Activated CD8-positive, alpha-beta T cell treated with anti-CD3 and anti-CD28 coated beads for 36 hours (primary cell): ENCODE measurements at regions not wholly inside any gene's neighbourhood (a gene's known extent, or its start where the extent isn't known, plus 50 kb on each side); places are given as distances from the start of the nearest gene placed in this dataset.
"Not testable (repeated sequence)": the region's sequence is repeated elsewhere in the genome, so short reads cannot be mapped to it uniquely, and the experiment has no call there.

ENCODE experiments used
- ATAC-seq: fragments of 200-7000 bp; cut with Tn5 transposase; one replicate; pipeline ENCODE4 v1.10.0; 2021; ENCODE audit warnings: mild to moderate bottlenecking, moderate library complexity
- CTCF ChIA-PET: fragments of 350-600 bp; sonication (Branson Sonifier 250); formaldehyde crosslinking; loops from one replicate; lab custom pipeline; 2021; ENCODE audit warnings: antibody characterized with exemption; lab: Charles Lee
- POLR2A ChIA-PET: fragments of 350-600 bp; sonication (Branson Sonifier 250); formaldehyde crosslinking; loops from one replicate; lab custom pipeline; 2021; ENCODE audit warnings: antibody characterized with exemption; lab: Charles Lee
- DNase-seq: peaks from one replicate; pipeline ENCODE4 v3.0.0-alpha.2; 2020
- H3K27ac Mint-ChIP-seq: one replicate; pipeline ENCODE4 v1.8.0; 2021; ENCODE audit warnings: mild to moderate bottlenecking, mixed read lengths
- H3K27me3 Mint-ChIP-seq: one replicate; pipeline ENCODE4 v1.8.0; 2021; ENCODE audit warnings: mixed read lengths
- H3K36me3 Mint-ChIP-seq: one replicate; pipeline ENCODE4 v1.8.0; 2021; ENCODE audit warnings: low read depth, mixed read lengths
- H3K4me1 Mint-ChIP-seq: one replicate; pipeline ENCODE4 v1.8.0; 2021; ENCODE audit warnings: low read depth, mixed read lengths
- H3K4me3 Mint-ChIP-seq: one replicate; pipeline ENCODE4 v1.8.0; 2021; ENCODE audit warnings: mild to moderate bottlenecking, moderate library complexity, mixed read lengths
- H3K9me3 Mint-ChIP-seq: one replicate; pipeline ENCODE4 v1.8.0; 2021; ENCODE audit warnings: mixed read lengths
- CTCF ChIP-seq: fragments of 200-600 bp; IDR thresholded peaks from one replicate; pipeline ENCODE4 v1.8.0; 2022; ENCODE audit warnings: antibody characterized with exemption, mild to moderate bottlenecking
- intact Hi-C: fragments of 100-400 bp; cut with micrococcal nuclease; formaldehyde crosslinking; loops from one replicate; pipeline ENCODE4 v1.10.0; 2022

DNA sequence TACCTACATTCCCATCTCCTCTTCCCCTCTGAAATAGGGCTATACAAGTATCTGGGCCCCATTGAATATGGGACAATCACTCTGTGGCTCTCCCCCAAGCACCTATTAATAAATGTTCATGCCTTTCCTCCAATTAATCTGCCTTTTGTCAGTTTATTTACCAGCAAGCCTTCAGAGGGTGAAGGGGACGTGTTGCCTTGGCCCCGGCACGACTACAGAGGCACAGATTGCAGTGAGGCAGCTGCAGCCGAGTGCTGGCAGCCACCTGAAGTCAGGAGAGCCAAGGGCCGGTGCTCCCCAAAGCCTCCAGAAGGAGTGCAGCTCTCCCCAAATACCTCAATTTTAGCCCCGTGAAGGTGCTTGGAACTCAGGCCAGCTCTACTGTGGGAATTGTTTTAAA lies 580.9 kb upstream of the B3GAT1 start:
- no peak overlapping the region for H3K27ac Mint-ChIP-seq
- H3K36me3 Mint-ChIP-seq, result no peaks in the 10 kb centered on the region
- ATAC-seq, result no peak
- H3K9me3 Mint-ChIP-seq, result no peaks in the 10 kb centered on the region
- H3K4me1 Mint-ChIP-seq, result no peaks in the 10 kb centered on the region
- H3K4me3 Mint-ChIP-seq, result no peak overlapping the region
- ChIA-PET CTCF (no interaction called here), POLR2A (no interaction called here)
- intact Hi-C loops, result no loop called here
- DNase-seq, result no peak
- TF ChIP-seq CTCF, result no peak
- peaks cover 21% of the 10 kb centered on the region for H3K27me3 Mint-ChIP-seq

GRCh38 chr11:134988495-134988894 lies 576.5 kb upstream of the B3GAT1 start:
- Mint-ChIP-seq H3K9me3 (no peaks in the 10 kb centered on the region), H3K4me3 (no peak overlapping the region), H3K27me3 (peaks cover 17% of the 10 kb centered on the region), H3K36me3 (no peaks in the 10 kb centered on the region), H3K4me1 (no peaks in the 10 kb centered on the region), H3K27ac (no peak overlapping the region)
- ATAC-seq (no peak), DNase-seq (no peak)
- intact Hi-C loops, result no loop called here
- no peak for TF ChIP-seq CTCF
- ChIA-PET CTCF (no interaction called here), POLR2A (no interaction called here)

- Mint-ChIP-seq H3K4me3 (no peak overlapping the region), H3K4me1 (no peaks in the 10 kb centered on the region), H3K36me3 (no peaks in the 10 kb centered on the region), H3K9me3 (no peaks in the 10 kb centered on the region), H3K27ac (no peak overlapping the region), H3K27me3 (peaks cover 13% of the 10 kb centered on the region)
- no peak for TF ChIP-seq CTCF
- no peak for DNase-seq
- ChIA-PET CTCF (no interaction called here), POLR2A (no interaction called here)
- no peak for ATAC-seq
- intact Hi-C loops, result no loop called here
Measured at GRCh38 chr11:134987822-134988221, 575.8 kb upstream of the B3GAT1 start.

DNA sequence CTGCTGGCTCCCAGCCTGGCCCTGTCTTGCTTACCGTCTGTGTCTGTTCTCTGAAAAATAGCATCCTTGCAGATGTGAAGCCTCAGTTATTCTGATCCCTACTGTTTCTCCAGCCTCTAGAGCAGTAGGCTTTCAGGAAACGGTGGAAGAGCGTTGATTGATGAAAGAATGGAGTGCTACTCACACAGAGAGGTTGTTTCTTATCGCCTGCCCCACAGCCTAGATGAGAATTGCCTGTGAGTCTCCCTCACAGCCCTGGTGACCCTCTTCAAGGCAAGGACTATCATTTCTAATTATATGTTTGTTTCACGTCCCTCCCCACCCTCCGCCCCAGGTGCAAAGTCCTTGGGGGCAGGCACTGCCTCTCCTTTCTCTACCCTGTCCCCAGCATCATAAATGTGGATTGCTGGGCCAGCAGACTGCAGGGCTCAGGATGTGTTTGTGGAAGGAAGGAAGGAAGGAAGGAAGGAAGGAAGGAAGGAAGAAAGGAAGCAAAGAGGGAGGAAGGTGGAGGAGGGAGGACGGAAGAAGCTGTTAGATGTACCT lies 575.3 kb upstream of the B3GAT1 start:
- ChIA-PET CTCF (no interaction called here), POLR2A (no interaction called here)
- H3K9me3 Mint-ChIP-seq, result no peaks in the 10 kb centered on the region
- intact Hi-C loops, result no loop called here
- H3K4me1 Mint-ChIP-seq, result no peaks in the 10 kb centered on the region
- H3K27me3 Mint-ChIP-seq, result peaks cover 10% of the 10 kb centered on the region
- no peak overlapping the region for H3K27ac Mint-ChIP-seq
- ATAC-seq (no peak), DNase-seq (no peak)
- no peaks in the 10 kb centered on the region for H3K36me3 Mint-ChIP-seq
- no peak for TF ChIP-seq CTCF
- no peak overlapping the region for H3K4me3 Mint-ChIP-seq

- no peak overlapping the region for H3K4me3 Mint-ChIP-seq
- no peak overlapping the region for H3K27ac Mint-ChIP-seq
- peaks cover 8% of the 10 kb centered on the region for H3K27me3 Mint-ChIP-seq
- ChIA-PET CTCF (no interaction called here), POLR2A (no interaction called here)
- DNase-seq (no peak), ATAC-seq (no peak)
- H3K9me3 Mint-ChIP-seq, result no peaks in the 10 kb centered on the region
- H3K36me3 Mint-ChIP-seq, result no peaks in the 10 kb centered on the region
- no peak for TF ChIP-seq CTCF
- H3K4me1 Mint-ChIP-seq, result no peaks in the 10 kb centered on the region
- intact Hi-C loops, result no loop called here
Measured at GRCh38 chr11:134984421-134984820, 572.4 kb upstream of the B3GAT1 start.

DNA sequence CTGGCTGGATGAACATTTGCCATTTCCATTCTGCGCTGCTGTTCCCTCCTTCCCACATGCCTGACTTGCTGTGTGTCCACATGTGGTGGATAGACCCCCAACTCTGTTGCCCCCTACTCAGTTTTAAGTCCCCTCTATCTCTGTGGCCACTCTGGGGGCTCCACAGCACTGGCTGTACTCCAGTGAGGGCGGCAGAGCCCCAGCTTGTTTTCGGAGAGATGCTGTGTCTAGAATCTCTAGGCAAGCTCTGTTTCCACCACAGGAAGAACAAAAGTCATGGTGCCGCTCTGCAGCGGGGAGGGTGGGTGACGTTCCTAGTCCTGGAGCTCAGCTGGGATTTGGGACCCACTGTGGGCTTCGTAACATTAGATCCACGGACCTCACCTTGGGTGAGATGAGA lies 570.4 kb upstream of the B3GAT1 start:
- H3K27me3 Mint-ChIP-seq, H3K27ac Mint-ChIP-seq, ATAC-seq, POLR2A ChIA-PET, H3K4me3 Mint-ChIP-seq, H3K4me1 Mint-ChIP-seq, intact Hi-C loops, DNase-seq, H3K9me3 Mint-ChIP-seq, H3K36me3 Mint-ChIP-seq, CTCF ChIA-PET: not testable (repeated sequence)
